ENCODE measurements at regions not wholly inside any gene's neighbourhood (a gene's known extent, or its start where the extent isn't known, plus 50 kb on each side); places are given as distances from the start of the nearest gene placed in this dataset.

GRCh38 chr9:102085548-102085947, 347.1 kb upstream of the GRIN3A start:
- DNase-seq (ENCODE audit: low spot score): no peak
- Histone ChIP-seq H3K27ac (replicated peaks; ENCODE audit: low read length) (no peak overlapping the region), H2BK12ac (ENCODE audit: low read length) (no peak overlapping the region), H3K4me3 (ENCODE audit: low read length in 2 of 2) (no peak overlapping the region), H3K4me2 (ENCODE audit: insufficient read depth, low read length, poor library complexity, severe bottlenecking) (no peak overlapping the region), H3K14ac (ENCODE audit: low read length) (no peak overlapping the region), H2AK5ac (ENCODE audit: low read depth, low read length) (no peak overlapping the region), H2BK15ac (ENCODE audit: low read length) (no peak overlapping the region), H3K4ac (ENCODE audit: low read length) (no peak overlapping the region), H3K23ac (ENCODE audit: low read depth, low read length, poor library complexity) (no peak overlapping the region), H2AFZ (ENCODE audit: low read length) (no peak overlapping the region), H2BK120ac (ENCODE audit: low read depth, low read length) (no peak overlapping the region), H4K91ac (ENCODE audit: low read depth, low read length, poor library complexity) (no peak overlapping the region), H3K4me1 (ENCODE audit: control insufficient read depth in 2 of 2, insufficient read depth in 1 of 2, low read depth in 1 of 2, low read length in 2 of 2) (no peaks in the 10 kb centered on the region), H3K36me3 (replicated peaks in 1 of 2; ENCODE audit: control insufficient read depth in 2 of 2, insufficient read depth in 2 of 2, low read length in 2 of 2) (no peaks in the 10 kb centered on the region), H2BK5ac (ENCODE audit: low read length) (no peak overlapping the region), H3K79me1 (ENCODE audit: low read depth, low read length) (no peaks in the 10 kb centered on the region), H3K18ac (ENCODE audit: low read length) (no peak overlapping the region), H3K9ac (ENCODE audit: low read depth, low read length, poor library complexity) (no peak overlapping the region), H4K8ac (ENCODE audit: low read depth, low read length) (no peak overlapping the region), H3K27me3 (ENCODE audit: control insufficient read depth in 3 of 3, insufficient read depth in 3 of 3, low read depth in 1 of 3, low read length in 3 of 3) (no peaks in the 10 kb centered on the region), H3K9me3 (replicated peaks in 1 of 2; ENCODE audit: control insufficient read depth in 2 of 2, insufficient read depth in 1 of 2, low read depth in 1 of 2, low read length in 2 of 2) (no peaks in the 10 kb centered on the region)

DNA sequence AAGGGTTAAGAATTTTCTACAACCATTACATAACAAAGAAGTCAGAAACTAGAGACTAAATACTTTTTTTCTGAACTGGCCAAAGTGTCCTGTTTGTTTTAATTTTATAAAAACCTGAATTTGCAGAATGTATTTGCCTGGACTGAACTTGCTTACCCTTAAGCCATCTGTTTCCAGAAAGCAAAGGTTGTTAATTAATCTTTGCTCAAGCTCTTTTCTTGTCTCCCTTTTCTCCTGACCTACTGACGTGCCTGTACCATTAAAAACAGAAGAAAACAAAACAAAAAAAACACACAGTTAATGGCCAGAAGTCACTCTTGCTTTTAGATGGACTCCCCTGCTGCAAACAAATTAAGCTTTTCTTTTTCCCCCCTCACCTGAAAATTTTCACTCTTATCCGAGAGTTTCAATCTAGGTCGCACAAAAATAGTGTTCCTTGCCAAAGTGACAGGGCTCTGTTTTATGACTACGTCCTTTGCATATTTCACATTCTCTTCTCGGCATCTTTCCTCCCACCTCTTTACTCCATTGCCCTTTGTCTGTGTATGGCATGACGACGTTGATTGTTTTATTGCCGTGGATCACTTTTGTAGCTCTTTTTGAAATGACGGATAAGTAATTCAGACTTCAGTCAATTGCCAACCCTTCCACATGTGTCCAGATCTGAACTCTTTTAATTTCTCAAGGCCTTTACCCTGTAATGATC, 333.8 kb upstream of the GRIN3A start:
- WGBS, 2 donors (ENCODE audit: extremely low coverage in 2 of 2, insufficient read length in 2 of 2, insufficient replicate concordance in 1 of 2): no CpG with 5 or more reads among the region's 9 CpGs
- no peak for DNase-seq (ENCODE audit: low spot score)
- H3K4me2 ChIP-seq (ENCODE audit: insufficient read depth, low read length, poor library complexity, severe bottlenecking): no peak overlapping the region
- H2BK5ac ChIP-seq (ENCODE audit: low read length): no peak overlapping the region
- no peak overlapping the region for H4K91ac ChIP-seq (ENCODE audit: low read depth, low read length, poor library complexity)
- no peak overlapping the region for H3K9ac ChIP-seq (ENCODE audit: low read depth, low read length, poor library complexity)
- no peaks in the 10 kb centered on the region for H3K36me3 ChIP-seq (replicated peaks in 1 of 2; ENCODE audit: control insufficient read depth in 2 of 2, insufficient read depth in 2 of 2, low read length in 2 of 2)
- no peak overlapping the region for H2BK120ac ChIP-seq (ENCODE audit: low read depth, low read length)
- no peak overlapping the region for H3K18ac ChIP-seq (ENCODE audit: low read length)
- H3K9me3 ChIP-seq (replicated peaks in 1 of 2; ENCODE audit: control insufficient read depth in 2 of 2, insufficient read depth in 1 of 2, low read depth in 1 of 2, low read length in 2 of 2): no peaks in the 10 kb centered on the region
- H2BK12ac ChIP-seq (ENCODE audit: low read length): no peak overlapping the region
- H3K14ac ChIP-seq (ENCODE audit: low read length): no peak overlapping the region
- no peak overlapping the region for H3K23ac ChIP-seq (ENCODE audit: low read depth, low read length, poor library complexity)
- H3K79me1 ChIP-seq (ENCODE audit: low read depth, low read length): no peaks in the 10 kb centered on the region
- no peak overlapping the region for H4K8ac ChIP-seq (ENCODE audit: low read depth, low read length)
- H3K4me3 ChIP-seq (ENCODE audit: low read length in 2 of 2): no peak overlapping the region
- H3K27ac ChIP-seq (replicated peaks; ENCODE audit: low read length): no peak overlapping the region
- no peak overlapping the region for H2AK5ac ChIP-seq (ENCODE audit: low read depth, low read length)
- H3K27me3 ChIP-seq (ENCODE audit: control insufficient read depth in 3 of 3, insufficient read depth in 3 of 3, low read depth in 1 of 3, low read length in 3 of 3): no peaks in the 10 kb centered on the region
- H2AFZ ChIP-seq (ENCODE audit: low read length): no peak overlapping the region
- H3K4me1 ChIP-seq (ENCODE audit: control insufficient read depth in 2 of 2, insufficient read depth in 1 of 2, low read depth in 1 of 2, low read length in 2 of 2): peaks cover 0 to 2% of the 10 kb centered on the region in 2 donors
- H3K4ac ChIP-seq (ENCODE audit: low read length): no peak overlapping the region
- no peak overlapping the region for H2BK15ac ChIP-seq (ENCODE audit: low read length)

DNA sequence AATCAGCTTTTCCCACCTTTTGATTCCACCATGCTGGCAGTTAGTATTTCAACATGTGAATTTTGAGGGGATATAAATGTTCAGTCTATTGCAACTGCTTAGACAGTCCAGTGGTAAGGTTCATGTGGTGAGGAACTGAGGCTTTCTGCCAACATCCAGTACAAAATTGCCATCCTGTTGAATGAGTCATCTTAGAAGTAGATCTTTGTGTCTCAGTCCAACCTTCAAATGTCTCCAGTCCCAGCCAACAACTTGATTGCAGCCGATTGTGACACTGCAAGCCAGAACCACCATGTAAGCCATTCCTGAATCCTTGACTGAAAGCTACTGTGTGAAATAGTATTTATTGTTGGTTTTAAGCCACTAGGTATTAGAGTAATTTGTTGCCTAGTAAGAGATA, 331.5 kb upstream of the GRIN3A start:
- H2AK5ac ChIP-seq (ENCODE audit: low read depth, low read length): no peak overlapping the region
- no peaks in the 10 kb centered on the region for H3K9me3 ChIP-seq (replicated peaks in 1 of 2; ENCODE audit: control insufficient read depth in 2 of 2, insufficient read depth in 1 of 2, low read depth in 1 of 2, low read length in 2 of 2)
- no peak overlapping the region for H4K8ac ChIP-seq (ENCODE audit: low read depth, low read length)
- peaks cover 0 to 2% of the 10 kb centered on the region in 2 donors for H3K4me1 ChIP-seq (ENCODE audit: control insufficient read depth in 2 of 2, insufficient read depth in 1 of 2, low read depth in 1 of 2, low read length in 2 of 2)
- H3K4ac ChIP-seq (ENCODE audit: low read length): no peak overlapping the region
- no peak overlapping the region for H2BK120ac ChIP-seq (ENCODE audit: low read depth, low read length)
- no peak overlapping the region for H3K14ac ChIP-seq (ENCODE audit: low read length)
- no peak overlapping the region for H3K23ac ChIP-seq (ENCODE audit: low read depth, low read length, poor library complexity)
- H2BK5ac ChIP-seq (ENCODE audit: low read length): no peak overlapping the region
- H2BK12ac ChIP-seq (ENCODE audit: low read length): no peak overlapping the region
- no CpG with 5 or more reads among the region's 1 CpG for WGBS, 2 donors (ENCODE audit: extremely low coverage in 2 of 2, insufficient read length in 2 of 2, insufficient replicate concordance in 1 of 2)
- H3K4me3 ChIP-seq (ENCODE audit: low read length in 2 of 2): no peak overlapping the region
- no peak overlapping the region for H3K4me2 ChIP-seq (ENCODE audit: insufficient read depth, low read length, poor library complexity, severe bottlenecking)
- no peak overlapping the region for H2AFZ ChIP-seq (ENCODE audit: low read length)
- no peak overlapping the region for H2BK15ac ChIP-seq (ENCODE audit: low read length)
- no peak overlapping the region for H3K18ac ChIP-seq (ENCODE audit: low read length)
- no peak overlapping the region for H3K9ac ChIP-seq (ENCODE audit: low read depth, low read length, poor library complexity)
- H3K27ac ChIP-seq (replicated peaks; ENCODE audit: low read length): no peak overlapping the region
- DNase-seq (ENCODE audit: low spot score): no peak
- no peaks in the 10 kb centered on the region for H3K36me3 ChIP-seq (replicated peaks in 1 of 2; ENCODE audit: control insufficient read depth in 2 of 2, insufficient read depth in 2 of 2, low read length in 2 of 2)
- H3K79me1 ChIP-seq (ENCODE audit: low read depth, low read length): no peaks in the 10 kb centered on the region
- no peak overlapping the region for H4K91ac ChIP-seq (ENCODE audit: low read depth, low read length, poor library complexity)
- no peaks in the 10 kb centered on the region for H3K27me3 ChIP-seq (ENCODE audit: control insufficient read depth in 3 of 3, insufficient read depth in 3 of 3, low read depth in 1 of 3, low read length in 3 of 3)

GRCh38 chr9:102054811-102055210, 316.4 kb upstream of the GRIN3A start:
- Histone ChIP-seq H3K4me1 (ENCODE audit: control insufficient read depth in 2 of 2, insufficient read depth in 1 of 2, low read depth in 1 of 2, low read length in 2 of 2) (no peaks in the 10 kb centered on the region), H2BK12ac (ENCODE audit: low read length) (no peak overlapping the region), H2AFZ (ENCODE audit: low read length) (no peak overlapping the region), H3K23ac (ENCODE audit: low read depth, low read length, poor library complexity) (no peak overlapping the region), H2BK120ac (ENCODE audit: low read depth, low read length) (no peak overlapping the region), H3K9me3 (replicated peaks in 1 of 2; ENCODE audit: control insufficient read depth in 2 of 2, insufficient read depth in 1 of 2, low read depth in 1 of 2, low read length in 2 of 2) (no peaks in the 10 kb centered on the region), H2BK5ac (ENCODE audit: low read length) (no peak overlapping the region), H2AK5ac (ENCODE audit: low read depth, low read length) (no peak overlapping the region), H4K91ac (ENCODE audit: low read depth, low read length, poor library complexity) (no peak overlapping the region), H3K4me2 (ENCODE audit: insufficient read depth, low read length, poor library complexity, severe bottlenecking) (no peak overlapping the region), H3K36me3 (replicated peaks in 1 of 2; ENCODE audit: control insufficient read depth in 2 of 2, insufficient read depth in 2 of 2, low read length in 2 of 2) (no peaks in the 10 kb centered on the region), H3K27me3 (ENCODE audit: control insufficient read depth in 3 of 3, insufficient read depth in 3 of 3, low read depth in 1 of 3, low read length in 3 of 3) (no peaks in the 10 kb centered on the region), H2BK15ac (ENCODE audit: low read length) (no peak overlapping the region), H3K4ac (ENCODE audit: low read length) (no peak overlapping the region), H4K8ac (ENCODE audit: low read depth, low read length) (no peak overlapping the region), H3K79me1 (ENCODE audit: low read depth, low read length) (no peaks in the 10 kb centered on the region), H3K4me3 (ENCODE audit: low read length in 2 of 2) (no peak overlapping the region), H3K9ac (ENCODE audit: low read depth, low read length, poor library complexity) (no peak overlapping the region), H3K18ac (ENCODE audit: low read length) (no peak overlapping the region), H3K27ac (replicated peaks; ENCODE audit: low read length) (no peak overlapping the region), H3K14ac (ENCODE audit: low read length) (no peak overlapping the region)
- no CpG with 5 or more reads among the region's 2 CpGs for WGBS, 2 donors (ENCODE audit: extremely low coverage in 2 of 2, insufficient read length in 2 of 2, insufficient replicate concordance in 1 of 2)
- no peak for DNase-seq (ENCODE audit: low spot score)

Data from neuronal stem cell (in vitro differentiated cells).